ENCODE measurements at regions not wholly inside any gene's neighbourhood (a gene's known extent, or its start where the extent isn't known, plus 50 kb on each side); places are given as distances from the start of the nearest gene placed in this dataset.

DNA sequence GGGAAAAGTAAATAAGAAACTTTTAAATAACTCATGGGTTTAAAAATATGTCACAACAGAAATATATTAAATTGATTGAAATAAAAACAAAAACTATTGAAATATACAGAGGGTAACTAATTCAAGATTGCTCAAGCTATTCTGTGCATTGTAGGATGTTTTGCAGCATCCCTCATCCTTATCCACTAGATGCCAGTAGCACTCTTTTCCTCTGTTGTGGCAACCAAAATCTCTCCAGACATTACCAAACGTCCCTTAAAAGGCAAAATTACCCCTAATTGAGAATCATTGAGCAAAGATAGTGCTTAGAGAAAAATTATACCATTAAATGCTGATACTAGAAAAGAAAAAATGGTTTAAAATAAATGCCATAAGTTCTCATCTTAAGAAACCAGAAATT lies 682.6 kb downstream of the RWDD3 start:
- no peak for TF ChIP-seq EZH2 (IDR thresholded peaks at IDR 0.05; ENCODE audit: insufficient read depth, poor library complexity, severe bottlenecking)
- TF ChIP-seq EZH2phosphoT487 (IDR thresholded peaks at IDR 0.05; ENCODE audit: insufficient read depth, low read depth): no peak
- Histone ChIP-seq H4K20me1 (ENCODE audit: insufficient read depth) (no peaks in the 10 kb centered on the region), H3K27me3 (replicated peaks; ENCODE audit: insufficient read depth) (no peaks in the 10 kb centered on the region), H2AFZ (no peak overlapping the region), H3K79me2 (ENCODE audit: insufficient read depth) (no peaks in the 10 kb centered on the region), H3K4me1 (ENCODE audit: insufficient read depth) (no peaks in the 10 kb centered on the region), H3K36me3 (ENCODE audit: low read depth) (no peaks in the 10 kb centered on the region), H3K9me3 (ENCODE audit: low read depth) (no peaks in the 10 kb centered on the region), H3F3A (ENCODE audit: insufficient read depth) (no peaks in the 10 kb centered on the region), H3K9me2 (ENCODE audit: insufficient read depth) (no peaks in the 10 kb centered on the region), H3K9ac (no peak overlapping the region), H3K27ac (no peak overlapping the region), H3K4me3 (no peak overlapping the region), H3K4me2 (ENCODE audit: unreplicated experiment) (no peak overlapping the region)
- 0% methylated on average over 1 of the region's 1 CpG for WGBS, 2 experiments (ENCODE audit: low coverage in 1 of 2, low lambda C conversion rate in 2 of 2, missing lambda C conversion rate in 2 of 2)
- DNase-seq: peak; percentile 32
- in situ Hi-C loops (cut with MboI): no loop called here

DNA sequence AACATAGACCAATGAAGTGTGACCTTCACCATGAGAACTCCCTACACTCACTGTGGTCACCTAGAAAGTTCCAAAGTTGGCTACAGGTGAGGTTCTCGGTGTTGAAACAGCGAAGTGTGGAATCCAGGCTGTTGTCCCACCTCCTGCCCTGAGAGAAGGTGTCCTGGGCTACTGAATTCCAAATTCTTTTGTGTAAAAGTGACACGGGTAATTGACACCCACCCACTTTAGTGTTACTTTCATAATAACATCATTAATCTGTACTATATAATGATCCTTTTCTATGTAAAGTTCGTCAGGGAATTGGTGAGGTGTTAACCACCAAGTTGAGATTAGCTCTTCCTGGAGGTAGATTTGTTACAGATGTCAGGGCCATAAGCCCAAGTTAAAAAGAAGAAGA lies 690.7 kb downstream of the RWDD3 start:
- TF ChIP-seq EZH2phosphoT487 (IDR thresholded peaks at IDR 0.05; ENCODE audit: insufficient read depth, low read depth) (no peak), EZH2 (IDR thresholded peaks at IDR 0.05; ENCODE audit: insufficient read depth, poor library complexity, severe bottlenecking) (no peak)
- no peak for DNase-seq
- Histone ChIP-seq H3K27me3 (replicated peaks; ENCODE audit: insufficient read depth) (no peaks in the 10 kb centered on the region), H3K4me1 (ENCODE audit: insufficient read depth) (no peaks in the 10 kb centered on the region), H3K9me3 (ENCODE audit: low read depth) (no peaks in the 10 kb centered on the region), H3F3A (ENCODE audit: insufficient read depth) (no peaks in the 10 kb centered on the region), H2AFZ (no peak overlapping the region), H3K27ac (no peak overlapping the region), H3K36me3 (ENCODE audit: low read depth) (no peaks in the 10 kb centered on the region), H3K4me3 (no peak overlapping the region), H3K9ac (no peak overlapping the region), H3K4me2 (ENCODE audit: unreplicated experiment) (no peak overlapping the region), H3K9me2 (ENCODE audit: insufficient read depth) (no peaks in the 10 kb centered on the region), H4K20me1 (ENCODE audit: insufficient read depth) (no peaks in the 10 kb centered on the region), H3K79me2 (ENCODE audit: insufficient read depth) (no peaks in the 10 kb centered on the region)
- in situ Hi-C loops (cut with MboI): no loop called here
- WGBS, 2 experiments (ENCODE audit: low coverage in 1 of 2, low lambda C conversion rate in 2 of 2, missing lambda C conversion rate in 2 of 2): 48 to 53% methylated on average over 4 of the region's 4 CpGs

DNA sequence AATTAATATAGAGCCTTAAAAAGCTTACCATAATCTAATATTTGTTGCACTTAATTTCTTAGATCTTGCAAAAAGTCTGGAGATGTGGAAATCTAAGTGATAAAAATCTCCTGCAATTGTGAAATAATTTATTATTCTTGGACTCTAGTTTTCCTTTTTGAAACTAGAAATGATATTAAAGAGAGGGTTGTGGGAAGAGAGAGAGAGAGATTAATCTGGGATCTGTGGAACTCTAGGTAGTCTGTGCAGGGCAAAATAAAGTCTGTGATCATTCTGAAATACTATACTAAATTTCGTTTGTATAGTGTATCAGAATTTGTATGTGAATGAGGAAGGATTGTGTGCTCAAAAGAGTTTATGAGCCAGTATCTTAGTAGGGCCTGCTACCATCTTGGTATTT lies 692.3 kb downstream of the RWDD3 start:
- DNase-seq: no peak
- H3K9ac ChIP-seq: no peak overlapping the region
- no peaks in the 10 kb centered on the region for H3K9me3 ChIP-seq (ENCODE audit: low read depth)
- H3K9me2 ChIP-seq (ENCODE audit: insufficient read depth): no peaks in the 10 kb centered on the region
- H3K27ac ChIP-seq: no peak overlapping the region
- H3K27me3 ChIP-seq (replicated peaks; ENCODE audit: insufficient read depth): no peaks in the 10 kb centered on the region
- 16 to 26% methylated on average over 1 of the region's 1 CpG for WGBS, 2 experiments (ENCODE audit: low coverage in 1 of 2, low lambda C conversion rate in 2 of 2, missing lambda C conversion rate in 2 of 2)
- no peaks in the 10 kb centered on the region for H4K20me1 ChIP-seq (ENCODE audit: insufficient read depth)
- no peaks in the 10 kb centered on the region for H3F3A ChIP-seq (ENCODE audit: insufficient read depth)
- no peak overlapping the region for H2AFZ ChIP-seq
- no peaks in the 10 kb centered on the region for H3K4me1 ChIP-seq (ENCODE audit: insufficient read depth)
- TF ChIP-seq EZH2phosphoT487 (IDR thresholded peaks at IDR 0.05; ENCODE audit: insufficient read depth, low read depth) (no peak), EZH2 (IDR thresholded peaks at IDR 0.05; ENCODE audit: insufficient read depth, poor library complexity, severe bottlenecking) (no peak)
- no peaks in the 10 kb centered on the region for H3K36me3 ChIP-seq (ENCODE audit: low read depth)
- H3K4me3 ChIP-seq: no peak overlapping the region
- no peak overlapping the region for H3K4me2 ChIP-seq (ENCODE audit: unreplicated experiment)
- H3K79me2 ChIP-seq (ENCODE audit: insufficient read depth): no peaks in the 10 kb centered on the region
- in situ Hi-C loops (cut with MboI): no loop called here

DNA sequence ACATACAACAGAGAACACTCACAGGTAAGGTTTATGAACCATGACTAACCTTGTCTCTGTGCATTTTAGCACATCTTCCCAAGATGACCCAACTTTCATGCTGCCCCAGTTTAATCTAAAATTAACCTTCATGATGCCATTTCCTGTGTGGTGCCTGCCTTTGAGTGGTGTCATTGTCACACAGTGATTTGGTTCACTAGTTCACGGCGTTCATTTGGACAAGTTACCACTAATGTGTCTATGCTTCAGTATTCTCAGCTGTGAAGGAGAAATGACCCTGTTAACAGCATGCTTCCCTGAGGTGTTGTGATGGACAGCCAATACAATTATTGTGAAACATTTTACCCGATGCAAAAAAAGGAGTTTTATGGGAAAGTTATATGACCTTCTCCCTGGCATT lies 693.1 kb downstream of the RWDD3 start:
- Histone ChIP-seq H3K27me3 (replicated peaks; ENCODE audit: insufficient read depth) (no peaks in the 10 kb centered on the region), H3K9me2 (ENCODE audit: insufficient read depth) (no peaks in the 10 kb centered on the region), H3K27ac (no peak overlapping the region), H3K9me3 (ENCODE audit: low read depth) (no peaks in the 10 kb centered on the region), H4K20me1 (ENCODE audit: insufficient read depth) (no peaks in the 10 kb centered on the region), H3K79me2 (ENCODE audit: insufficient read depth) (no peaks in the 10 kb centered on the region), H2AFZ (no peak overlapping the region), H3K9ac (no peak overlapping the region), H3K4me1 (ENCODE audit: insufficient read depth) (no peaks in the 10 kb centered on the region), H3K4me2 (ENCODE audit: unreplicated experiment) (no peak overlapping the region), H3F3A (ENCODE audit: insufficient read depth) (no peaks in the 10 kb centered on the region), H3K36me3 (ENCODE audit: low read depth) (no peaks in the 10 kb centered on the region), H3K4me3 (no peak overlapping the region)
- in situ Hi-C loops (cut with MboI): no loop called here
- DNase-seq: no peak
- TF ChIP-seq EZH2phosphoT487 (IDR thresholded peaks at IDR 0.05; ENCODE audit: insufficient read depth, low read depth) (no peak), EZH2 (IDR thresholded peaks at IDR 0.05; ENCODE audit: insufficient read depth, poor library complexity, severe bottlenecking) (no peak)
- WGBS, 2 experiments (ENCODE audit: low coverage in 1 of 2, low lambda C conversion rate in 2 of 2, missing lambda C conversion rate in 2 of 2): 64 to 67% methylated on average over 3 of the region's 3 CpGs

DNA sequence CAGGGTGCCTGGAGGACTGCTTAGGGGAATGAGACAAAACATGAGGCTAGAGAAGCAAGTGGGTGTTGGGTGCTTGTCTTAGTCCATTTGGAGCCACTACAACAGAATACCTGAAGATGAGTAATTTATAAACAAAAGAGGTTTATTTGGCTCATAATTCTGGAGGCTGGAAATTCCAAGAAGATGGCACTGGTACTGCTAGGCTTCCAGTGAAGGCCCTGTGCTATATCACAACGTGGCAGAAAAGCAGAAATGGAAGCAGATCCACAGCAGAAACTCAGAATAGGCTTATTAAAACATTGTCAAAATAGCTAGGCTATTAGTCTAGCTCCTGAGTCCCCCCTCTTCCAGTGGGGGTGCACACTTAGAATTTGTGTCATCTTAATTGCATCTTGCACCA lies 701.7 kb downstream of the RWDD3 start:
- no peaks in the 10 kb centered on the region for H3K9me3 ChIP-seq (ENCODE audit: low read depth)
- no peak overlapping the region for H2AFZ ChIP-seq
- in situ Hi-C loops (cut with MboI): no loop called here
- H3K4me2 ChIP-seq (ENCODE audit: unreplicated experiment): no peak overlapping the region
- no peaks in the 10 kb centered on the region for H3K27me3 ChIP-seq (replicated peaks; ENCODE audit: insufficient read depth)
- no peak overlapping the region for H3K9ac ChIP-seq
- no peak overlapping the region for H3K27ac ChIP-seq
- H3K79me2 ChIP-seq (ENCODE audit: insufficient read depth): no peaks in the 10 kb centered on the region
- H3K9me2 ChIP-seq (ENCODE audit: insufficient read depth): no peaks in the 10 kb centered on the region
- H3K4me3 ChIP-seq: no peak overlapping the region
- H3F3A ChIP-seq (ENCODE audit: insufficient read depth): no peaks in the 10 kb centered on the region
- H3K4me1 ChIP-seq (ENCODE audit: insufficient read depth): no peaks in the 10 kb centered on the region
- no peak for DNase-seq
- 26 to 32% methylated on average over 1 of the region's 1 CpG for WGBS, 2 experiments (ENCODE audit: low coverage in 1 of 2, low lambda C conversion rate in 2 of 2, missing lambda C conversion rate in 2 of 2)
- TF ChIP-seq EZH2phosphoT487 (IDR thresholded peaks at IDR 0.05; ENCODE audit: insufficient read depth, low read depth) (no peak), EZH2 (IDR thresholded peaks at IDR 0.05; ENCODE audit: insufficient read depth, poor library complexity, severe bottlenecking) (no peak)
- H3K36me3 ChIP-seq (ENCODE audit: low read depth): no peaks in the 10 kb centered on the region
- no peaks in the 10 kb centered on the region for H4K20me1 ChIP-seq (ENCODE audit: insufficient read depth)
